HG02885 (cell line): ENCODE measurements at regions not wholly inside any gene's neighbourhood (a gene's known extent, or its start where the extent isn't known, plus 50 kb on each side); places are given as distances from the start of the nearest gene placed in this dataset.

Experiments used
- ATAC-seq: cut with Tn5 transposase; IDR thresholded peaks from one replicate; pipeline ENCODE4 v1.9.1; 2021; ENCODE audit warnings: mild to moderate bottlenecking; ENCODE audit not compliant: unreplicated experiment, poor library complexity

DNA sequence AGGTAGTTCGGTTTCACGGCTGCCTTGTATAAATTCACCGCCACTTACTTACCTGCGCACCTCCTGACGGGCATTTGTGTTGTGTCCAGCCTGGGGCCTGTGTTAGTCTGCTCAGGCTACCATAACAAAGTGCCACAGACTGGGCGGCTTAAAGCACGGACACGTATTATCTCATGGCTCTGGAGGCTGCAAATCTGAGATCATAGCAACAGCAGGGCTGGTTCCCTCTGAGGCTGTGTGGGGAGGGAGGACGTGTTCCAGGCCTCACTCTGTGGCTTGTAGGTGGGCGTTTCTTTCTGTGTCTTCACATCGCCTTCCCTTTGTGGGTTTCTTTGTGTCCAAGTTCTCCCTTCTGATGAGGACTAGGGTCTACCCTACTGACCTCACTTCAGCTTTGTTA is 93.5 kb upstream of the FZD10 start:
- no peak for ATAC-seq

DNA sequence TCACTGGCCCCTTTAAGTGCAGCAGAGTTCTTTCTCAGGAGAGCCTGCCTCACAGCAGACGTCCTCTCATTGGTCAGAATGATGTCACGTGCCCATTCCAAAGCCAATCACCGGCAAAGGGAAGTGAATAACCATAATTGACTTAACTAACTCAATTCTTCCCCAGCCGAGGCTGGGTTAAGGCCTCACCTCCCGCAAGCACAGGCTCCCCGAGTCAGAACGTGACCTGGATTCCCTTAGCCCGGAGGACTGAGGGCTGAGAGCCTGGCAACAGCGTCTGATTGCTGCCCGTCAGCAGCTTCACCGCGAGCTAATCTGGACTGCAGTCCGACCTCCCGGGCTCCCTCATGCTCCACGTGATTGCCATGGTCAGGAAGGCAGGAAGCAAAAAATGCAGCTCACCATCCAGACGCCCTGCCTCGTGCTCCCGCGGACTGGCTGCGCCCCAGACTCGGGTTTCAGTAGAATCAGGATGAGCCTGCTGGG is 92.1 kb upstream of the FZD10 start:
- ATAC-seq: no peak

DNA sequence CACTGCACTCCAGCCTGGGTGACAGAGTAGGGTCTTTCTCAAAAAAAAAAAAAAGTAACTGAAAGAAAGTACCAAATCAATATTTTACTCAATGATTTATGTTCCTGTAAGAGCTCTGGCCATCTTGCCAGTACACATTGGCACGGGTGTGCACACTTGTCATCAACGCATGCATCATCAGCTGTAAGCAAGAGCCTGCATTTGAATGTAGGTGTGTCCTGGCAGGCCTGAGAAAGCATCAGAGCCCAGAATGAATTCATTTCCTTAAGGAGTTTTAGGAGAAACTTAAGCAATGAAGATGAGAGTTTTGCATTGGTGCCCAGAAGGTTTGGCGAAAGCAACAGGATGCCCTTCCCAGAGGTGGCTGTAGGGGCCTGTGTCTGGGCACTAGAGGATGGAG is 88.5 kb upstream of the FZD10 start:
- no peak for ATAC-seq

DNA sequence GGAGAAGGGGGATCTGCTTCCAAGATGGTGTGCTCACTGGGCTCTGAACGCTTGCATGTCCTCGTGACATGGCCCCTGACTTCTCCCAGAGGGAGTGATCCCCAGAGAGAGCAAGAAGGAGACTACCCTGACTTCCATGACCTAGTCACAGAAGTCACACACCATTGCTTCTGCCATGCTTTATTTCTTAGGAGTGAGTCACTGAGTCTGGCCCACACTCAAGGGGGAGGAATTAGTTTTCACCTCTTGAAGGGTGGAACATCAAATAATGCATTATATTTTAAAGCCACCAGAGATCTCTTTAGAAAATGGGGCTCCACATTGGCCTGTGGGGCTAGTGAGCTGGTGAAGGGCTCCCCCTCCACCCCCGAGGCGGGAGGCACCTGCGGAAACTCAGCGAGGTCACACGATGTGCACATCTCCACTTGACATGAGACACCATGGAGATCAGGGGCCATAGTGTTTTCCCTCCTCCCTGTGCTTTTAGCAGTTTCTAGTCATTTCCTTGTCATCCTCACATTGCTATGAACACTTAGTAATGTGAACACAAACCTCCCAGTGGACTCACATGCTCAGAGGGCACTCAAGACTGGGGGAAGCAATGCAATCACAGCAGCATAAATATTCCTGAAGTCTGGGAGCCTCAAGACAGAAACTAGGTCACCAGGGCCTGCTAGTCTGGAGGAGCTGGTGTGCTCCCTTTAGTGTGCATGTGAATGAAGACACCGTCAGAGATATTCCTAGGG is 87.4 kb upstream of the FZD10 start:
- ATAC-seq: no peak

DNA sequence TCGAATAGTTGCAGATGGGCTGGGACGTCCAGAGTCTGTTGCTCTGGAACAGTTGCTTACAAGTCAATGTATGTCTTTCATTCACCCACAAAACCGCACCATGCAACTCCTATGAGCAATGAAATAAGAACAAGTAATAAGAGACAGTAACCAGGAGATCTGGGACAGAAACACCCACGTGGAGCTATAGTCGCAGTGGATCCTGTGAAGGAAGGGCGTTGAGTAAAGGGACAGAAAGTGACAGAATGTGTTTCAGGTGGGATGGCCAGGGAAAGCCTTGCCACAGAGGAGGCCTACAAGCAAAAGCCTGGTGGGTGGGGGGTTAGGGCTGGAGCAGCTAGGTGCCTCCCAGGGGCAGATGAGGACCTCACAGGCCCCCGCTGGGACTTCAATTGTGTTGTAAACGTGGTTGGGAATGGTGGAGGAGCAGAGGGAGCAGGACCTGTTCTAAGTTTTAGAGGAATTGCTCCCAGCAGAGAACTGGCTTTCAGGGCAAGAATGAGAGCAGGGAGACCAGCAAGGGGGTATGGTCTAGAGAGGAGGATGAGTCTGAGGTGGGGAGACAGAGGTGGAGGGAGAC is 86.7 kb upstream of the FZD10 start:
- no peak for ATAC-seq

DNA sequence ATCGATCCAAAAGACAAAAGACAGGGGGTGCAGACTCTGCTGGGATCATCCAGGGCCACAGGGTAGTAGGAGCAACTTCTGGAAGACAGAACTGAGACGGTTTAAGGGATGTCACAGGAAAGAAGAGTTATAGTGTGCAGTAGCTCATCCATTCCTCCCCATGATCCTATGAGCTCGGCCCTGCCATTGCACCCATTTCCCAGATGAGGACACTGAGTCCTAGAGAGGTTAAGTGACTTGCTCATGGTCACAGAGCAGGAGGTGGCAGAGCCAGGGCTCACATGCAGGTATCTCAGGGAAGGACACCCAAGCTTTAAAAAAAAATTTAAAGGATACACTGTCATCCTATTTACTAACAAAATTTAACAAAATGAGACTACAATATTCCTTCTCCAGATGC is 86.1 kb upstream of the FZD10 start:
- no peak for ATAC-seq

DNA sequence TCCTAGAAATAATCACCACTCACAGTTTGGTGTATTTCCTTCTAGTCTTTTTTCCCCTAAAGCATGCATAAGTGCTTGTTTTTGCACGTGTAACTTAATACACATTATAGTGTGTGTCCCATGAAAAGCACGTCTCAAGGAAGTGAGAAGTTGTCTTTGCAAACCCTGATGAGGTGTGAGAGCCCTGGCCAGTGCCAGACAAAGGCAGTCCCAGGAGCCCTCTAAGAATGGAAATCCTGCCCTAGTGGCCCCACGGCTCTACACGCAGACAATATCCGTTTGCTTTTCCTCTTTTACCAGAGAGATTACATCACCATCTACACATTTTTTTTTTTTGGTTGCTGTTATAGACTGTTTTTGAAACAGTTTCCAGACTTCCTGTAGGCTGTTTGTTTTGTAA is 85.5 kb upstream of the FZD10 start:
- no peak for ATAC-seq

DNA sequence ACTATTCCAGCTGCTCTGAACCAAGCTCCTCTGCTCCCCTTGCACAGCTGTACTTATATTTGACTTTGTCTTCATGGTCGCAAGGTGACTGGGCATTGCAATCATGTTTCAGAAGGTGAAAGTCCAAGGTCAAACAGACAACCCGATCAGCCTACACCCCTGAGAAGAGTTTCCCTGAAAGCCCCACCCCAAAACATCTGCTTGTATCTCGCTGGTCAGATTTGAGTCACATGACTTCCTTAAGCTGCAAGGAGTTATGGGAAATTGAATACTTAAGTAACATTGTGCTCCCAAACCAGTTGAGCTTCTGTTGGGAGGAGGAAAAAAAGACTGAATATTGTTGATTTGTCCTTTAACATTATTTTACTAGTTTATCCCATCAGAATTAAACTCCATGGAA is 83.4 kb upstream of the FZD10 start:
- no peak for ATAC-seq

DNA sequence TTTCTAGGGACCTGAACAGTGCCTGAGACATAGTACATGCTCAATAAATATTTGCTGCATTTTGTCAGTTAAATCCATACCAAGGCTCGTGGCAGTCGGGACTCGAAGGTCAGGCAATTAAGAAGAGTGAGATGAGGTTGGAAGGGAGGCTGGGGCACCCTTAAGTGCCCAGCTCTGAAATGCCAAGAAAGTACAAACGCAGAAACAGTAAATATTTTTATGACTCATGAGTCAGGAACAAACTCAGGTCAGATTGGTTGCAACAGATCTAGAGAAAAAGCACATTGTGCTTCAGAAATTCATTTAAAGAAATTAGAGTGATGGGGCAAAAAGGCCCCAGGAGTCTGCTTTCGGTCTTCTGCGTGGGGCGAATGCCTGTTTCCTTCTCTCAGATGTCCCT is 83.0 kb upstream of the FZD10 start:
- ATAC-seq: no peak

DNA sequence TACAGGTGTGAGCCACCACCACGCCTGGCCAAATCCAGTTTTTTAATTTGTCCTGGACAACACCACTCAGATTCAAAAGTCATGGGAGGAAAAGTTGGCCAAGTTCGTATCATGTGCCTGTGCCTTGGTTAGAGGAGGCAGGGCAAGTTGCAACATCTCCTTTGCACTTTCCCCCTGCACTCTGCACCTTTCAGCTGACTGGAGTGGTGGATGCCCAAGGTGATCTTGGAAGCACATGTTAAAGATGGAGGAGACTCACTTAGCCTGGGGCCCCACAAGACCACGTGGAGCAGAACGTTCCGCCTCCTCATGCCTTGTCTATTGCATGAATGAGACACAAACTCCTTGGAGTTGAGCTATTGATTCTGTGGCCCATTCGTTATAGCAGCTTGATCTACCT is 82.1 kb upstream of the FZD10 start:
- no peak for ATAC-seq

DNA sequence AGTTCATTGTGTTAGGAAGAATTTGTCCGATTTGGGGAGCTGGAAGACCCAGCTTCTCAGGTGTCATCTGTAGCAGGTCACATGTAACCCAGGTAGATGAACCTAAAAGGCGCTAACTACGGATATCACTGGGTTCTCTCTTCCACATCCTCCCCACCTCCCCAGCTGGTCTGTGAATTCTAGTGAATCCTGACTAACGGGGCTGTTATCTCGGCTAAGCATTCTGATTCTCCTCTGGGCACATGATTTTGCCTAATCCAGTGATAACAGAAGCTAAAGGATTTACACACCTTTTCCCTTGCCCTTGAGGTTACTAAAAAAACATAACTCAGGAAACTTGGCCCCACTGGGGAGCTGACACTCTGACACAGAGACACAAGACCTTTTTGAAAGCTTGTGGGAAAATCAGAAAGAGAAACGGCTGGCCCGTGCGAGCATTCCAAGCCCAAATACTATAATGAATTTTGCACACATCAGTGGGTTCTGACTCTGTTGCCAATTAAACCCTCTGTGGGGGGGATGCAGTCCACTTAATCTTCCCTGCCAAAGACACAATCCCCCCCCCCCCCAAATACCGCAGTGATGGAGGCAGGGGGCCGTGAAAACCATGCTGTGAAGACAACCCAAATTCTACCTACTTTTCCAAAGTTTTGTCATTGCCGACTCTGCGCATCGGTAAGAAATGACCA is 81.0 kb upstream of the FZD10 start:
- no peak for ATAC-seq

DNA sequence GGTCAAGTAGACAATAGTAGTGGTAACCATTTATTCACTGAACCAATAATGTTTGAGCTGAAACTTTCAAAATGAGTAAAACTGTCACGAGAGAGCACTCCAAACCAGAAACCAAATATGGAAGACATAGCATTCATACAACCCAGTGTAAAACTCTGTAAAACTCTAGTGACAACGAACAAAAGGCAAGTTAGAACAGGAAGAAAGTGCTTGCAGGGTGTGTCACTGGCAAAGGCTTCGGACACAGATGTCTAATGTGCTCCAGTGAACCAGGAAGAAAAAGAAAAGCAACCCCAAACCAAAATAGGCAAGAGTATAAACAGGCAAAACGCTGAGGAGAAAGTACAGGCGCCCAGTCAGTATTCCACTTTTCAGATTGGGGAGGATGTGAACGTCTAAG is 79.3 kb upstream of the FZD10 start:
- ATAC-seq: no peak

DNA sequence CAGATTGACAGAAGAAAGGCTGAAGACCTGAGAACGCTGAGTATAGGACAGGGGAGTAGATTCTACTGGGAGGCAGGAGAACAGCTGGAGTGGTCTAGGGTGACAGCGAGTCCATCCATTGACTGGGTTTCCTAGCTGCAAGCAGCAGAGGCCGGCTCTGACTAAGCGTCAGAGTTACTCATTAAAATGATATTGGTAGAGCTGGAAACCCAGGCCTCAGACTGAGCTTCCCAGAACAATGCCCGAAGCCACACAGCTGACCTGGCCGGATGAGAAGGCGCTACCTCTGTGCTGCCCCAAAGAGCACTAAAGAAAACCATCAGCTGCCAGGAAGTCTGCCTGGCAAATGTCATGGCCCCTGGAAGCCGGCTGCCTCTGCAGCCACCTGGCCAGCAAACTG is 78.5 kb upstream of the FZD10 start:
- no peak for ATAC-seq

DNA sequence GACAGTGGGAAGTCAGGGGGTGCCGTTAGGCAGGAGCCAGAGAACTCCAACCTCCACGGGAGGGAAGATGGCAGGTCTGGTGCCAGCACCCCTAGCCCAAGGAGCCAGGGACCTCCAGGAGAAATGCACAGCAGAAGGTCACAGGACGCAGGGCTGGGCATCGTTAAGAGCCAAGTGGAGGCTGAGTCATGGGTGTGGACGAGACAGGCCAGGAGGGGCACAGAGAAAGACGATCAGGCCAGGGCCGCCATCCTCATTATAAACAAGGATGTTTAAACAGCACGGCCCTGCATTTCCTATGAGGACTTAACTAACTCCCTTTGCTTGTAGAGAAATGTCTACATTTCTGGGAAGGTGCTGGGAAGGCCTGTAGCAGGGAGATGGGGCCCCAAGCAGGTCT is 77.9 kb upstream of the FZD10 start:
- ATAC-seq: no peak

DNA sequence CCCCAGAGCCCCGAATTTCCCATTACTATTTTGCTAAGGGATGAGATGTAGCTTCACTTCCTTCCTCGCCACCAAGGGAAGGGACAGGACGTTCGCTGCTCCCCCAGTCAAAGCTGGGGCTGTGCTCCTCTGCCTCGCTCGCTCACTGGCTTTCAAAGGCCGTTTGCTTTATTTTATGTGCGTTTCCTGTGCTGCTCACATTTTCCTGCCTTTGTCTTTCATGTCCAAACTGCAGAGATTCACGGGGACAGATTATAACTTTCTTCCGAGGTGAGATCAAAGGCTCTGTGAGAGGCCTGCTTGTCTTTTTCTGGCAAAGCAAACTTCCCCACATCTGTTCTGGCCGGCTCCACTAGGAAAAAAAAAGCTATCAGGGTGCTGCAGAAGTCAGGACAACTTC is 76.0 kb upstream of the FZD10 start:
- no peak for ATAC-seq

DNA sequence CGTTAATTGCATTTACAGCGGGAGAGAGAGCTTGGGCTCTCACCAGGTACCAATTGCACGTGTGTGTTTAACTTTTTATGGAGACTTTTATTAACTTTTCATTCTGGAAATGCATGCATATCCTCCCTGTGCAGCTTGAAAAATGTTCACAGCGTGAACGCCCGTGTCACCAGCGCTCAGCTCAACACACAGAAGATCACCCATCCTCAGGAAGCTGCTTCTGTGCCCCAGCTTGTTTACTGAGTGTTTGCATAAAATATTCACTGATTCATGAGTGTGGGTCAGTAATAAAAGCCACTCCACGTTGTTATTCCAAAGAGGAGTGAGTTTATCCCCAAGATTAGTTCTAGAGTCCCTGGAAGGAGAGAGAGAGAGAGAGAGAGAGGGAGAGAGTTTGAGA is 75.5 kb upstream of the FZD10 start:
- no peak for ATAC-seq

DNA sequence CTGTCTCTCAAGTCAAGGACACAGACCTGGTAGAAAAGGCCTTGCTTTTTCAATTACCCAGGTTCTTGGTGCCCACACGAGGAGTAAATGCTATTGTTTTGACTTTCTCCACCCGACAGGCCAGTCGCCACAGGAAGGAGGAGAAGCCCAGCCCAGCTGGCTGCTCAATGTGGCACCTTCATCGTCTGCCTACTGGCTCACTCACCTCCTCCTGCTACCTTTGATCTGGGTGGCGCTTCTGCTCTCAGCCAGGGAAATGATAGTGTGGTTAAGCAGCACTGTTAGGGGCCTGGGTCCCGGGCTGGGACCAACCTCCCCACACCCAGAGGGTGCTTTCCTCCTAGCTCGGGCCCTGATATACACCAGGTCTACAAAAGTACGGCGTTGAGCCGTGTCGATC is 75.0 kb upstream of the FZD10 start:
- ATAC-seq: no peak

DNA sequence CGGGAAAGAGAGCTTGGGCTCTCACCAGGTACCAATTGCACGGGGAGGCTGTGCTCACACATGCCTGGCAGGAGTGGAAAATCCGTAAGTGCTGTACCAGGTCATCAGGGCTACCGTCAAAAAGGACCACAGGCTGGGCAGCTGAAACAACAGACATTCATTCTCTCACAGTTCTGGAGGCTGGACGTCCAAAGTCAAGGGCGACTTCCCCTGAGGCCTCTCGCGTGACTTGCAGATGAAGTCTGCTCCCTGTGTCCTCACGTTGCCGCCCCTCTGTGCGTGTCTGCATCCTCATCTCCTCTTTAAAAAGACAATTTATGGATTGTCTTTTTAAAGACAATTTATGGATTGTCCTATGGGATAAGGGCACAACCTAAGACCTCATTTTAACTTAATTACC is 73.8 kb upstream of the FZD10 start:
- ATAC-seq: no peak

DNA sequence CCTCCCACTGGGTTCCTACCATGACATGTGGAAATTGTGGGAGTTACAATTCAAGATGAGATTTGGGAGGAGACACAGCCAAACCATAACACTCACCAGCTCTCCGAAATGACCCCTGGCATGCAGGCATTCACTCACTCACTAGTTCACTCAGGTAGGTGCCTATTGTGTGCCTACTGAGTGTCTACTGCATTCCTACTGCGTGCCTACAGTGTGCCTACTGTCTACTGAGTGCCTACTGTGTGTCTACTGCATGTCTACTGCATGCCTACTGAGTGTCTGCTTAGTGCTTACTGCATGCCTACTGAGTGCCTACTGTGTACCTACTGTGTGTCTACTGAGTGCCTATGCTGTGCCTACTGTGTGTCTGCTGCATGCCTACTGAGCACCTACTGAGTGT is 71.7 kb upstream of the FZD10 start:
- no peak for ATAC-seq

DNA sequence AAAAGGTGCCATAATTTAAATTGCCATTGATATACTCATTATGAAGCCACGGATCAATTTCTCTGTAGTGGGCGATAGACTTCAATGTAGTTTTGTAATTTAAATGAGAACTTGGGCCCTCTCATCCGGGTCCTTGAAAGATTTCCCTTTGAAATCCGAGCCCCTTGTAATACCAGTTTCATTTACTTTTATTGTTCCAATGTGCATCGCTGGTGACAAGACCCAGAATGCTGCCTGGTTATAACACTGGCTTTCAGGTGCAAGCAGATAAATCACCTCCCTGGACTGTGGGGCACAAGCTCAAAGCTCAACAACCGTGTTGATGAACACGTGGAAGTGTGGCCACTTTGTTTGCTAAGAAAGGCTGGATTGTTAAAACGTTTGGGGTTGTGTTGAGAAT is 68.9 kb upstream of the FZD10 start:
- ATAC-seq: no peak

DNA sequence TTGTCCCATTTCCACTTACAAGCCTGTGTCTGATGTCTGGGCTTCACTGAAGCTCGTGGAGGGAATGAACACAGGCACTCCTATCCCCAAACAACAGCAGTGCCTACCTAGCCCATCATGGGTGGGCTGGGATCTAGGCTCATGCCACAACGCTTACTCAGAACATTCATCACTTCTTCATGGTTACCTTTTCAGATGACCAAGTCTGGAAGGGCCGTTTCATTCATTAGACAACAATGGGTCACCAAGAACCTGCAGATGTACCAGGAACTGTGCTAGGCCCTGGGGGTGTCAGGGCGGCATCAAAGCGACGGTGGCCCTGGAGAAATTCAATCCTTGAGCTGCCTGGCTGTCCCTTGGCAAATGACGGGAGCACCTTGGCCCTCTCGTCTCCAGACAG is 64.9 kb upstream of the FZD10 start:
- ATAC-seq: no peak

DNA sequence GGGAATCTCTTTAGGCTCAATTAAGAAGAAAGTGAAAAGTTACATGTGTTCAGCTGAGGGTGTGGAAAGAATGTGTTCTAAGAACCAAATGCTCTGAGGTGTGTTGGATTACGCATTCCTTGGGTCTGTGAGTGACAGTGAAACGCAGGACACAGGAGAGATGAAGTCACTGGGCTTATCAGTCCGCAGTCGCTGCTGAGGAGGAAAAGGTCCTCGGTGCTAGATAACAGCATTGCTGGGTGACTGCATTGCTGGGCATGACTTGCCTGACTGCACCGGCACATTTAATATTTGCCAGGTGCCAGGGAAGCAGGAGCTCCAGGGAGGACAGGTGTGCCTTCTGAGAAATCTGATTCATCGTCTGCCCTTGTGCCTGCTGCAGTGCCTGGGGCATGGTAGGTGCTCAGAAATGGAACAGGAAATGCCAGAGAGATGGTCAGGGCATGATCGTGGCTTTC is 64.4 kb upstream of the FZD10 start:
- ATAC-seq: no peak
